NCI-H1930 (cell line): ENCODE measurements at regions not wholly inside any gene's neighbourhood (a gene's known extent, or its start where the extent isn't known, plus 50 kb on each side); places are given as distances from the start of the nearest gene placed in this dataset.
A peak's percentile ranks its signal among the peaks of the same experiment; 100 is the strongest.
"Not testable (repeated sequence)": the region's sequence is repeated elsewhere in the genome, so short reads cannot be mapped to it uniquely, and the experiment has no call there.

Experiments
- DNase-seq, 2 experiments: peaks; one replicate each; lab custom pipeline; 2025; lab: John Stamatoyannopoulos, UW

GRCh38 chr14:70269582-70269981, 80.8 kb upstream of the SLC8A3 start:
- DNase-seq = no peak

GRCh38 chr14:70268760-70269159, 80.0 kb upstream of the SLC8A3 start:
- peak in 1 of 2 experiments; percentile 2 for DNase-seq

GRCh38 chr14:70266157-70266556, 77.4 kb upstream of the SLC8A3 start:
- DNase-seq = no peak

DNA sequence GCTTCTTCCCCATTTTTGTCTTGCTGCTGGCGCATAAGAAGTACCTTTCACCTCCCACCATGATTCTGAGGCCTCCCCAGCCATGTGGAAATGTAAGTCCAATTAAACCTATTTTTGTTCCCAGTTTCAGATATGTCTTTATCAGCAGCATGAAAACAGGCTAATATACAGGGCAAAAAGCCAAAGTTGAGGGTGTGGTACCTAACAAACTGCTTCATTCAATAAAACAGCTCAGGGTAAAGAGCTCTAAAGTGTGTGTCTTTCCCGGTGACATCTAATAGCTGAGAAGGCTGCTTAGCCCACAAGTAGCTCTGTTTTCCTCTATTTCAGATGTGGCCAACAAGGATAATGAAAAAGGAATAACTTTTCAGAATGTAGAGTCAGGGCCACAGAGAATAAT, 76.7 kb upstream of the SLC8A3 start:
- DNase-seq = no peak

DNA sequence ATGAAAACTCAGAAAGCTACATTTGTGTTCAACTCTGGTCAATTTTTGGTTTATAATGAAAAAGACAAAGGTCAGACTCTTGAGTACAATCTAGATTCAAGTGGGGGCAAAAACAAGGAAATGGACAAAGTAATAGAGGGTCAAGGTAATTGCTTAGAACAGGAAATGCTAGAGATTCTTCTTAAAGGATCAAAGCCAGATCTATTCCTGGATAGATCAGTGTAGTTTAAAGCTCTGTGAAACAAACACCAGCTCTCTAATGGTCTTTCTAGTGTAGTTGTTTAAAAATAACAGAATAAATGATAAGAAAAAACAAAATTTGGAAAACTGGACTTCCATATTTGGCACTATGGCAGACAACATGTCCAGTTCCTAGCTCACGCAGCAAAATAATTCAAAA, 70.7 kb upstream of the SLC8A3 start:
- DNase-seq = no peak

- no peak for DNase-seq
These were observed 68.8 kb upstream of the SLC8A3 start for GRCh38 chr14:70257526-70257925.

DNA sequence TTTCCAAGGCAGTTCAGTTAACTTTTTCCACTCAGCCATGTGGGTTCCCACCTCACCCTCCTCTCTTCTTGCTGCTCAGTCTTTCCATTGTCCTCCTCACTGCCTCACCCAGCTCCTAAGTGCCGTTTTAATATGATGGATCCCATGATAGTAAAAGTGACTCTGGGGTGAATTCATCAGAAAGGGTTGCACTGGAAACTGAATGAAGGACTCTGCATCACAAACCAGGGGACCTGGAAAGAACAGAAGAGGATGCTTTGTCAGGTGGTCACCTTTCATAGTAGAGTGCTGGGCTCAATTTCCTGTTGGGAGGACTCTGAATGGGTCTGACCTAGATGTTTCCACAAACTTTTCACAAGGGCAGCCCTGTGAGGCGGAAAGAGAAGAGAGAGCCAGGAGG, 67.8 kb upstream of the SLC8A3 start:
- DNase-seq = no peak

GRCh38 chr14:70255071-70256057, 66.6 kb upstream of the SLC8A3 start:
- DNase-seq = peak; percentile 32 to 46

DNA sequence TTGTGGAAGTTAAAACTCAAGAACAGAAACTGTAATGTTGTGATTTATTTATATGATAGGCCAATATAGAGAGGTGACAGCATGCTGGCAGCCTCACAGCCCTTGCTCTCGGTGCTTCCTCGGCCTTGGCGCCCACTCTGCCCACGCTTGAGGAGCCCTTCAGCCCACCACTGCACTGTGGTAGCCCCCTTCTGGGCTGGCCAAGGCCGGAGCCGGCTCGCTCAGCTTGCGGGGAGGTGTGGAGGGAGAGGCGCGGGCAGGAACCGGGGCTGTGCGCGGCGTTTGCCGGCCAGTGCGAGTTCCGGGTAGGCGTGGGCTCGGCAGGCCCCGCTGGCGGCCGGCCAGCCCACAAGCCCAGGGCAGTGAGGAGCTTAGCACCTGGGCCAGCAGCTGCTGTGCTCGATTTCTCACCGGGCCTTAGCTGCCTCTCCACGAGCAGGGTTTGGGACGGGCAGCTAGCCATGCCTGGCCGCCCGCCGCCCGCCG, 65.8 kb upstream of the SLC8A3 start:
- peak; percentile 28 to 43 for DNase-seq

GRCh38 chr14:70253547-70253946, 64.8 kb upstream of the SLC8A3 start:
- DNase-seq = not testable (repeated sequence)

DNA sequence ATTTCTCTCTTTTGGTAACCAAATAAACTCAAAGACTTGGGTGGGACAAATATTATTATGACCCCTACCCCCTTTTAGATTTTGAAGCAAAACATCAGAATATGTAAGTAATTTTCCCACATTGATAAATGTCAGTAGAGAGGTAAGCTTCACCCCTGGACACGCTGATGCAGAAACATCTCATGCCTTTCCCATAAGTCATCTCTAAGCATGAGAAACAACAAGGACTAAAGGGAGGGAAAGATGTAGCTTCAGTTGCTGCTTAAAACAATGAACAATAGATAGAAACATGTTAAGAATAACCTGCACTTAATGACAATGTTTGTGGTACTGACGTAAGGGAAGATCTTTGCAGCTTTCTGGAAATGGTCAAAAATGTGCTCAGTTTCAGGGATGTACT, 56.3 kb upstream of the SLC8A3 start:
- no peak for DNase-seq

DNA sequence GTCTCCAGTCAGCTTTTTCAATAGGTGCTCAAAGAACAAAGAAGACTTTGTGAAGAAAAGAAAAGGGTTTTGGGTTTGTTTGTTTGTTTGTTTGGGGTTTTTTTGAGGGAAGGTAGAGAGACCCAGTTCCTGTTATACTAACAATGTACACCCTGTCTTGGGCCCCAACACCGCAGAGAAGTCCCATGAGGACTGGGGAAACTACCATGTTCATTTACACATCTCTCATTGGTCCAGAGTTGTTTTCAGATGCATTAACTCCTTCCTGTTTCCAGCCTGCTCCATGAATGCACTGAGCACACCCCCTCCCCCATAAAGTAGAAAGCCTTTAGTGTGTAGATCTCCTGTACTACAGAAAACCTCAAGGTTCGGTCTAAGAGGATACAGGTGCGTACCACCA, 51.1 kb upstream of the SLC8A3 start:
- no peak for DNase-seq

- DNase-seq = not testable (repeated sequence)
These were observed 49.9 kb upstream of the SLC8A3 start for GRCh38 chr14:70238635-70239034.
